GM21529 (cell line): ENCODE measurements at regions not wholly inside any gene's neighbourhood (a gene's known extent, or its start where the extent isn't known, plus 50 kb on each side); places are given as distances from the start of the nearest gene placed in this dataset.

Source experiments
- ATAC-seq: cut with Tn5 transposase; IDR thresholded peaks from one replicate; pipeline ENCODE4 v1.9.1; 2021; ENCODE audit not compliant: unreplicated experiment

- no peak for ATAC-seq
Measured at GRCh38 chr3:59547874-59548273, 498.0 kb upstream of the CFAP20DC start.

- ATAC-seq, result no peak
Measured at GRCh38 chr3:59546522-59546921, 496.7 kb upstream of the CFAP20DC start.

GRCh38 chr3:59545374-59545773 lies 495.5 kb upstream of the CFAP20DC start:
- no peak for ATAC-seq

GRCh38 chr3:59542276-59542675 lies 492.5 kb upstream of the CFAP20DC start:
- ATAC-seq, result no peak

- peak; percentile 97 for ATAC-seq
Measured at GRCh38 chr3:59540696-59541095, 490.9 kb upstream of the CFAP20DC start.

- no peak for ATAC-seq
Measured at GRCh38 chr3:59540241-59540640, 490.4 kb upstream of the CFAP20DC start.

GRCh38 chr3:59538753-59539432 lies 489.1 kb upstream of the CFAP20DC start:
- ATAC-seq, result no peak

GRCh38 chr3:59535791-59536221 lies 486.0 kb upstream of the CFAP20DC start:
- no peak for ATAC-seq

- ATAC-seq, result no peak
Measured at GRCh38 chr3:59531994-59532393, 482.2 kb upstream of the CFAP20DC start.

GRCh38 chr3:59531066-59531745 lies 481.4 kb upstream of the CFAP20DC start:
- no peak for ATAC-seq

GRCh38 chr3:59528251-59528650 lies 478.4 kb upstream of the CFAP20DC start:
- ATAC-seq, result no peak

GRCh38 chr3:59527493-59527892 lies 477.7 kb upstream of the CFAP20DC start:
- no peak for ATAC-seq

GRCh38 chr3:59526999-59527398 lies 477.2 kb upstream of the CFAP20DC start:
- peak; percentile 49 for ATAC-seq

GRCh38 chr3:59522550-59522949 lies 472.7 kb upstream of the CFAP20DC start:
- no peak for ATAC-seq

GRCh38 chr3:59519094-59519493 lies 469.3 kb upstream of the CFAP20DC start:
- no peak for ATAC-seq

GRCh38 chr3:59518283-59519055 lies 468.6 kb upstream of the CFAP20DC start:
- ATAC-seq, result no peak

GRCh38 chr3:59517388-59517787 lies 467.6 kb upstream of the CFAP20DC start:
- ATAC-seq, result no peak

GRCh38 chr3:59515966-59516365 lies 466.1 kb upstream of the CFAP20DC start:
- no peak for ATAC-seq

- no peak for ATAC-seq
Measured at GRCh38 chr3:59514865-59515482, 465.1 kb upstream of the CFAP20DC start.

GRCh38 chr3:59513570-59513969 lies 463.7 kb upstream of the CFAP20DC start:
- no peak for ATAC-seq

- no peak for ATAC-seq
Measured at GRCh38 chr3:59512066-59512465, 462.2 kb upstream of the CFAP20DC start.
